Body of pancreas (tissue), 4 donors: ENCODE measurements at regions not wholly inside any gene's neighbourhood (a gene's known extent, or its start where the extent isn't known, plus 50 kb on each side); places are given as distances from the start of the nearest gene placed in this dataset.

Experiments used
- POLR2A ChIP-seq, 3 donors: fragments of 450-650 bp; IDR thresholded peaks; one replicate each; pipeline ENCODE4 v1.6.1; 2016; ENCODE audit warnings: antibody characterized with exemption in 3 of 3, mild to moderate bottlenecking in 2 of 3
- TF ChIP-seq, protein P1 (sequence below), 7 experiments: fragments of 450-650 bp in 4 of 7; fragments of 200-600 bp in 3 of 7; sonication (generic) in 3 of 7; IDR thresholded peaks; one replicate each; pipeline ENCODE4 v1.5.1; 2016 to 2019; ENCODE audit warnings: antibody characterized with exemption in 7 of 7

GRCh38 chr9:86751207-86751606 is 196.1 kb downstream of the GAS1 start:
- TF ChIP-seq, protein P1, sequence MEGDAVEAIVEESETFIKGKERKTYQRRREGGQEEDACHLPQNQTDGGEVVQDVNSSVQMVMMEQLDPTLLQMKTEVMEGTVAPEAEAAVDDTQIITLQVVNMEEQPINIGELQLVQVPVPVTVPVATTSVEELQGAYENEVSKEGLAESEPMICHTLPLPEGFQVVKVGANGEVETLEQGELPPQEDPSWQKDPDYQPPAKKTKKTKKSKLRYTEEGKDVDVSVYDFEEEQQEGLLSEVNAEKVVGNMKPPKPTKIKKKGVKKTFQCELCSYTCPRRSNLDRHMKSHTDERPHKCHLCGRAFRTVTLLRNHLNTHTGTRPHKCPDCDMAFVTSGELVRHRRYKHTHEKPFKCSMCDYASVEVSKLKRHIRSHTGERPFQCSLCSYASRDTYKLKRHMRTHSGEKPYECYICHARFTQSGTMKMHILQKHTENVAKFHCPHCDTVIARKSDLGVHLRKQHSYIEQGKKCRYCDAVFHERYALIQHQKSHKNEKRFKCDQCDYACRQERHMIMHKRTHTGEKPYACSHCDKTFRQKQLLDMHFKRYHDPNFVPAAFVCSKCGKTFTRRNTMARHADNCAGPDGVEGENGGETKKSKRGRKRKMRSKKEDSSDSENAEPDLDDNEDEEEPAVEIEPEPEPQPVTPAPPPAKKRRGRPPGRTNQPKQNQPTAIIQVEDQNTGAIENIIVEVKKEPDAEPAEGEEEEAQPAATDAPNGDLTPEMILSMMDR (IDR thresholded peaks at IDR 0.05) = no peak
- TF ChIP-seq POLR2A (IDR thresholded peaks at IDR 0.05) = no peak
